ENCODE measurements at regions not wholly inside any gene's neighbourhood (a gene's known extent, or its start where the extent isn't known, plus 50 kb on each side); places are given as distances from the start of the nearest gene placed in this dataset.

GRCh38 chr12:67558775-67559174 lies 89.8 kb upstream of the DYRK2 start:
- H3K9ac ChIP-seq (ENCODE audit: insufficient read depth in 1 of 2, low read depth in 2 of 2, low read length in 2 of 2), result no peak overlapping the region
- in situ Hi-C loops (cut with MboI), result no loop called here
- no peak overlapping the region for H2AFZ ChIP-seq (ENCODE audit: low read depth, low read length)
- no peaks in the 10 kb centered on the region for H3K9me1 ChIP-seq (ENCODE audit: control insufficient read depth, insufficient read depth, low read length)
- no peaks in the 10 kb centered on the region for H3K36me3 ChIP-seq (ENCODE audit: control insufficient read depth, insufficient read depth, low read length)
- no peak for DNase-seq (ENCODE audit: extremely low read depth in 1 of 4, low spot score in 3 of 4)
- H3K79me2 ChIP-seq (ENCODE audit: control insufficient read depth, insufficient read depth, low read length), result no peaks in the 10 kb centered on the region
- ChIA-PET POLR2A (no interaction called here), CTCF (ENCODE audit: low intra/inter-chr PET ratio) (no interaction called here)
- H3K4me2 ChIP-seq (ENCODE audit: insufficient read depth, low read length), result no peak overlapping the region
- H4K20me1 ChIP-seq (replicated peaks; ENCODE audit: control insufficient read depth, insufficient read depth, low read length), result no peaks in the 10 kb centered on the region
- H3K9me3 ChIP-seq (replicated peaks; ENCODE audit: control insufficient read depth, insufficient read depth, low read depth, low read length), result no peaks in the 10 kb centered on the region
- H3K27me3 ChIP-seq (ENCODE audit: control insufficient read depth in 2 of 2, insufficient read depth in 2 of 2, low read length in 2 of 2), result 0 out of 5 replicates have a peak, but pooled peaks cover 0 to 4% of the 10 kb centered on the region in 2 experiments
- H3K27ac ChIP-seq (ENCODE audit: extremely low read depth, low read depth, low read length), result no peak overlapping the region
- TF ChIP-seq DEAF1 (CRISPR knock-in tag; IDR thresholded peaks at IDR 0.05), result no peak
- no peak for TF ChIP-seq BRD4 (IDR thresholded peaks at IDR 0.05)
- no peak for TF ChIP-seq MXD1 (CRISPR knock-in tag; IDR thresholded peaks at IDR 0.05; ENCODE audit: borderline replicate concordance, poor library complexity, severe bottlenecking)
- TF ChIP-seq ELF2 (CRISPR knock-in tag; IDR thresholded peaks at IDR 0.05), result no peak
- no peak for TF ChIP-seq IRF2 (CRISPR knock-in tag; IDR thresholded peaks at IDR 0.05)
- TF ChIP-seq CCNT2 (IDR thresholded peaks at IDR 0.05; ENCODE audit: borderline replicate concordance, extremely low read depth, insufficient read length, low read depth, low read length), result no peak
- TF ChIP-seq UBTF (IDR thresholded peaks at IDR 0.05; ENCODE audit: borderline replicate concordance in 1 of 2, low read depth in 2 of 2, low read length in 2 of 2), result no peak
- TF ChIP-seq BRCA1 (IDR thresholded peaks at IDR 0.05), result no peak
- no peak for TF ChIP-seq BRCA1 (CRISPR knock-in tag; IDR thresholded peaks at IDR 0.05)
- TF ChIP-seq PBX2 (CRISPR knock-in tag; IDR thresholded peaks at IDR 0.05; ENCODE audit: low read depth), result no peak
- no peak for TF ChIP-seq PBX2 (tag; conservative IDR thresholded peaks at IDR 0.05; ENCODE audit: low read depth)
- no peak for TF ChIP-seq HNRNPL (IDR thresholded peaks at IDR 0.05; ENCODE audit: low read depth, low read length)
- TF ChIP-seq CREB3L1 (IDR thresholded peaks at IDR 0.05; ENCODE audit: borderline replicate concordance, low read depth), result no peak
- FAIRE-seq, result no peak
- no peak for ATAC-seq
- intact Hi-C loops (cut with micrococcal nuclease), result no loop called here
- H3K4me1 ChIP-seq (replicated peaks in 1 of 2; ENCODE audit: control insufficient read depth in 2 of 2, insufficient read depth in 2 of 2, low read length in 2 of 2), result peaks cover 0 to 4% of the 10 kb centered on the region in 2 experiments; a peak in 1 of 5 replicates
- BruUV-seq (replicated peaks), result no TSS peak
- WGBS (ENCODE audit: insufficient coverage, low coverage, missing lambda C conversion rate), result 5% methylated on average over 3 of the region's 3 CpGs
- no peak overlapping the region for H3K4me3 ChIP-seq

Data from K562 (cell line).